Tibial nerve (tissue), 4 donors: ENCODE measurements at regions not wholly inside any gene's neighbourhood (a gene's known extent, or its start where the extent isn't known, plus 50 kb on each side); places are given as distances from the start of the nearest gene placed in this dataset.

Experiments
- DNase-seq, 2 donors: peaks; one replicate each; pipeline ENCODE4 v3.0.0-alpha.2; 2019; ENCODE audit warnings: low spot score in 2 of 2
- H3K27ac ChIP-seq, 4 donors: fragments of 200-600 bp; sonication (generic) in 3 of 4; one replicate each; pipeline ENCODE4 v1.5.1; 2017 to 2019; ENCODE audit warnings: mild to moderate bottlenecking in 1 of 4
- H3K27me3 ChIP-seq, 2 donors: fragments of 200-600 bp; sonication (generic) in 1 of 2; one replicate each; pipeline versions ENCODE4 v1.5.1 to v1.6.0; 2017 to 2019
- H3K36me3 ChIP-seq, 3 donors: fragments of 200-600 bp; sonication (generic); one replicate each; pipeline ENCODE4 v1.5.1; 2018 to 2019
- H3K4me1 ChIP-seq, 4 donors: fragments of 200-600 bp; sonication (generic) in 3 of 4; one replicate each; pipeline ENCODE4 v1.5.1; 2017 to 2019
- H3K4me3 ChIP-seq, 4 donors: fragments of 200-600 bp; sonication (generic) in 3 of 4; one replicate each; pipeline ENCODE4 v1.5.1; 2017 to 2019; ENCODE audit warnings: mild to moderate bottlenecking in 1 of 4, moderate library complexity in 1 of 4
- H3K9me3 ChIP-seq, 4 donors: fragments of 200-600 bp; sonication (generic) in 3 of 4; one replicate each; pipeline ENCODE4 v1.5.1; 2017 to 2019
- EP300 ChIP-seq, 2 donors: sonication (generic); formaldehyde crosslinking; IDR thresholded peaks; one replicate each; pipeline ENCODE4 v1.6.1; 2017; ENCODE audit warnings: antibody characterized with exemption in 2 of 2, mild to moderate bottlenecking in 1 of 2
- POLR2A ChIP-seq, 2 donors: fragments of 450-650 bp; IDR thresholded peaks; one replicate each; pipeline ENCODE4 v1.6.1; 2017; ENCODE audit warnings: antibody characterized with exemption in 2 of 2, mild to moderate bottlenecking in 2 of 2, moderate library complexity in 2 of 2
- WGBS, 2 donors: methylation state at CpG; one replicate each; pipeline ENCODE4 v1.1.5; 2018; 5-methylcytosine and 5-hydroxymethylcytosine counted together
- TF ChIP-seq, protein P1 (sequence below), 5 experiments: fragments of 200-600 bp in 3 of 5; fragments of 450-650 bp in 2 of 5; sonication (generic) in 3 of 5; IDR thresholded peaks; one replicate each; pipeline ENCODE4 v1.5.1; 2016 to 2019; ENCODE audit warnings: antibody characterized with exemption in 5 of 5, mild to moderate bottlenecking in 3 of 5, moderate library complexity in 2 of 5

DNA sequence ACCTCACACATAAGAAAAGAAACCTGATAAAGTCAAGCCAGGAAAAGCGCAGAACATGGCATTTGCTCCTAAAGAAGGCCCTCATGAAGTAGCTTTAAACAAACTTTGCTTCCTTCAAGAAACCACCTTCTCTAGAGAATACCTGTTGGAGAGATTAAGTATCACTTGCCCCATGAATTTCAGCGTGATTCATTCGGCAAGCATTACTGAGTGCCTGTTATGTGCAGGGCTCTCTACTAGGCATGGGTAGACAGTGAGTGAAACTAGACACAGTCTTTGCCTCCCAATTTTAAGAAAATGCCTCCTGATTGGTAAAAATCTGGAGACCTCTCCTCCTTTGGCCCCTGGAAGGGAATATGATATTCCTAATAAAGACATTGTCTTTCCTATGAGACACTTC, 475.8 kb upstream of the NBEA start:
- H3K4me3 ChIP-seq, result no peak overlapping the region
- no peaks in the 10 kb centered on the region for H3K9me3 ChIP-seq
- no peak overlapping the region for H3K27ac ChIP-seq
- H3K36me3 ChIP-seq, result no peaks in the 10 kb centered on the region
- no peak for DNase-seq
- no peaks in the 10 kb centered on the region for H3K27me3 ChIP-seq
- TF ChIP-seq EP300 (IDR thresholded peaks at IDR 0.05) (no peak), POLR2A (IDR thresholded peaks at IDR 0.05) (no peak)
- TF ChIP-seq, protein P1, sequence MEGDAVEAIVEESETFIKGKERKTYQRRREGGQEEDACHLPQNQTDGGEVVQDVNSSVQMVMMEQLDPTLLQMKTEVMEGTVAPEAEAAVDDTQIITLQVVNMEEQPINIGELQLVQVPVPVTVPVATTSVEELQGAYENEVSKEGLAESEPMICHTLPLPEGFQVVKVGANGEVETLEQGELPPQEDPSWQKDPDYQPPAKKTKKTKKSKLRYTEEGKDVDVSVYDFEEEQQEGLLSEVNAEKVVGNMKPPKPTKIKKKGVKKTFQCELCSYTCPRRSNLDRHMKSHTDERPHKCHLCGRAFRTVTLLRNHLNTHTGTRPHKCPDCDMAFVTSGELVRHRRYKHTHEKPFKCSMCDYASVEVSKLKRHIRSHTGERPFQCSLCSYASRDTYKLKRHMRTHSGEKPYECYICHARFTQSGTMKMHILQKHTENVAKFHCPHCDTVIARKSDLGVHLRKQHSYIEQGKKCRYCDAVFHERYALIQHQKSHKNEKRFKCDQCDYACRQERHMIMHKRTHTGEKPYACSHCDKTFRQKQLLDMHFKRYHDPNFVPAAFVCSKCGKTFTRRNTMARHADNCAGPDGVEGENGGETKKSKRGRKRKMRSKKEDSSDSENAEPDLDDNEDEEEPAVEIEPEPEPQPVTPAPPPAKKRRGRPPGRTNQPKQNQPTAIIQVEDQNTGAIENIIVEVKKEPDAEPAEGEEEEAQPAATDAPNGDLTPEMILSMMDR (IDR thresholded peaks at IDR 0.05), result no peak
- WGBS, 2 donors, result 99 to 100% methylated on average over 3 of the region's 3 CpGs
- no peaks in the 10 kb centered on the region for H3K4me1 ChIP-seq

GRCh38 chr13:34467450-34468083, 474.5 kb upstream of the NBEA start:
- 84 to 91% methylated on average over 3 of the region's 3 CpGs for WGBS, 2 donors
- Histone ChIP-seq H3K4me3 (no peak overlapping the region), H3K27ac (no peak overlapping the region), H3K36me3 (no peaks in the 10 kb centered on the region), H3K9me3 (no peaks in the 10 kb centered on the region), H3K4me1 (no peaks in the 10 kb centered on the region), H3K27me3 (no peaks in the 10 kb centered on the region)
- DNase-seq, result no peak
- TF ChIP-seq POLR2A (IDR thresholded peaks at IDR 0.05), result no peak
- TF ChIP-seq, protein P1 (IDR thresholded peaks at IDR 0.05), result no peak
- TF ChIP-seq EP300 (IDR thresholded peaks at IDR 0.05), result no peak

DNA sequence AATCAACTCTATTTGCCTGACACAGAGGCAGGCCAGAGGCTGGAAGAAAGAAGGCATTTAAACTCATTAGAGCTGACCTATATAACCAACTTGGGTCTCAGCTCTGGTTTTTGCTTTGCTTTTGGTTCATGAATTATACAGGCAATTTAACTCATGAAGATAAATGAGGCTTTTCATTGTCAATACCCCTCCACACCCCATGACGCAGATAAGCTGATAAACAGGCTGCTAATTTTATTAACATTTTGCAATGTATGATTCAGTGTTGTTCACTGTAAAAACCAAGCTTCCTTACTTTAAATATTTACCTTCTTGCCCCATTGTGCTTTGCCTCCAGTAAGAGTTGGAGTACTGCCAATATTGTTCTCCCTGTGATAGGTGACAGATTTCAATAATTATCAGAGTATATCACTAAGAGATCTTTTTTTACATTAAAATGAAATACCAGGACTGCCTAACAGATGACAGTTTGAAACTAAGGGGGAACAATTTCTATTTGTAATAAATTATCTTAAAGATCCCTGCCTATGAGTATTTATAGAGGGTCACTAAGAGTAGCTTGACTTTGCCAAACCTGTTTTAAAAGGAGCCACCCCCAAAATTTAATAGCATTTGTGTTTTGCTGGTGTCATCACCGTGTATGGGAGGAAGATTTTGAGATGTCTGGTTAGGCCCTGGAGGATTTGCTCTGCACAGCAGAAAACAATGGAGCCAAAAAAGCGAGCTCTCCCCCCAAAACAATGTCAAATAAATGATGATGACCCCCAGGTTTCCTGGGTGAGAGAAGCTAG, 472.7 kb upstream of the NBEA start:
- 72 to 75% methylated on average over 3 of the region's 3 CpGs for WGBS, 2 donors
- Histone ChIP-seq H3K27ac (no peak overlapping the region), H3K4me3 (no peak overlapping the region), H3K27me3 (no peaks in the 10 kb centered on the region), H3K36me3 (no peaks in the 10 kb centered on the region), H3K9me3 (no peaks in the 10 kb centered on the region), H3K4me1 (no peaks in the 10 kb centered on the region)
- no peak for DNase-seq
- no peak for TF ChIP-seq EP300 (IDR thresholded peaks at IDR 0.05)
- TF ChIP-seq, protein P1 (IDR thresholded peaks at IDR 0.05), result no peak

DNA sequence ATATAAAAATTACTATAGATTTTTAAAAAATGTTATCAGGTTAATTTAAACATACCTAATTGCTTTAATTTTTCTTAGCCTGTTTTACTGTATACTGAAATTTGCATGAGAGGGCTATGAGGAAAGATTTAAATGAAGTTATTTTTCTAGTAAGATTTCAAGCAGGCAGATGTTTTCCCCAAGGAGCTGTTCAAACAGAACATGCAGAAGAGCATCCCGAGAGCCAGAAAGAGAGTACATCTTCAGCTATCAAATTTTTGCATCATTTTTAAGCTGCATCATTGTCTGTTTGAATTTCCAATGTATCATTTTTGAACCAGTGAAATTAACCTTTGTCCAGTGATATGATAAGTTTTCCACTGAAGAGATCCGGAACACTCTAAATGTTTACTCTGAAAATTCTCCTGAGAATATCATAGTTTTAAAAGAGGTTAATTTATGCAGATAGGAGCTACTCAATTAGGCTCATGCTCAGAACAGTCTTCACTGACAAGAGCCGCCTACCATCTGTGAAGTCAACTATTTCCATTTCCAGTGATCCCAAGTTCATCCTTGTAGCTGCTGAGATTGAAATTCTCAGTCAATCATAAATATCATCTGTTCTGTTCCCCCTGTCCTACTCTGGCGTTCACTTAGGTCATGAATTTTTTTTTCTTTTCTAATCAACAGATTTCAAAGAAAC, 467.7 kb upstream of the NBEA start:
- Histone ChIP-seq H3K4me3 (no peak overlapping the region), H3K9me3 (no peaks in the 10 kb centered on the region), H3K27me3 (no peaks in the 10 kb centered on the region), H3K4me1 (no peaks in the 10 kb centered on the region), H3K36me3 (no peaks in the 10 kb centered on the region), H3K27ac (no peak overlapping the region)
- DNase-seq, result no peak
- TF ChIP-seq POLR2A (IDR thresholded peaks at IDR 0.05) (no peak), EP300 (IDR thresholded peaks at IDR 0.05) (no peak)
- TF ChIP-seq, protein P1 (IDR thresholded peaks at IDR 0.05), result no peak
- 47 to 60% methylated on average over 4 of the region's 4 CpGs for WGBS, 2 donors

GRCh38 chr13:34478376-34478775, 463.7 kb upstream of the NBEA start:
- Histone ChIP-seq H3K36me3 (no peaks in the 10 kb centered on the region), H3K4me1 (no peaks in the 10 kb centered on the region), H3K9me3 (no peaks in the 10 kb centered on the region), H3K27me3 (no peaks in the 10 kb centered on the region), H3K27ac (no peak overlapping the region), H3K4me3 (no peak overlapping the region)
- WGBS, 2 donors, result 92 to 98% methylated on average over 2 of the region's 2 CpGs
- TF ChIP-seq, protein P1 (IDR thresholded peaks at IDR 0.05), result no peak
- TF ChIP-seq EP300 (IDR thresholded peaks at IDR 0.05) (no peak), POLR2A (IDR thresholded peaks at IDR 0.05) (no peak)
- DNase-seq, result no peak
